GM19240 (cell line): ENCODE measurements at regions not wholly inside any gene's neighbourhood (a gene's known extent, or its start where the extent isn't known, plus 50 kb on each side); places are given as distances from the start of the nearest gene placed in this dataset.
A peak's percentile ranks its signal among the peaks of the same experiment; 100 is the strongest.

Source experiments
- DNase-seq: peaks from one replicate; pipeline ENCODE4 v3.0.0; 2011; ENCODE audit warnings: low spot score; ENCODE audit not compliant: insufficient read length

- DNase-seq: no peak
These were observed 91.0 kb downstream of the KLF12 start for GRCh38 chr13:74043237-74043636.

- no peak for DNase-seq
These were observed 94.0 kb downstream of the KLF12 start for GRCh38 chr13:74040200-74040599.

- no peak for DNase-seq
These were observed 94.5 kb downstream of the KLF12 start for GRCh38 chr13:74039667-74040066.

GRCh38 chr13:74039154-74039553, 95.0 kb downstream of the KLF12 start:
- DNase-seq: no peak

GRCh38 chr13:74037762-74038161, 96.4 kb downstream of the KLF12 start:
- DNase-seq: no peak

- DNase-seq: no peak
These were observed 97.8 kb downstream of the KLF12 start for GRCh38 chr13:74036373-74036772.

- DNase-seq: no peak
These were observed 98.3 kb downstream of the KLF12 start for GRCh38 chr13:74035896-74036295.

GRCh38 chr13:74032325-74032724, 101.9 kb downstream of the KLF12 start:
- DNase-seq: no peak

- DNase-seq: no peak
These were observed 106.9 kb downstream of the KLF12 start for GRCh38 chr13:74027161-74027779.

GRCh38 chr13:74026753-74027152, 107.5 kb downstream of the KLF12 start:
- DNase-seq: peak; percentile 23

GRCh38 chr13:74025369-74025768, 108.8 kb downstream of the KLF12 start:
- DNase-seq: no peak

GRCh38 chr13:74024856-74025255, 109.3 kb downstream of the KLF12 start:
- no peak for DNase-seq

- DNase-seq: no peak
These were observed 109.9 kb downstream of the KLF12 start for GRCh38 chr13:74024314-74024713.

- no peak for DNase-seq
These were observed 110.7 kb downstream of the KLF12 start for GRCh38 chr13:74023484-74023883.

GRCh38 chr13:74021505-74021904, 112.7 kb downstream of the KLF12 start:
- DNase-seq: no peak

- DNase-seq: no peak
These were observed 116.2 kb downstream of the KLF12 start for GRCh38 chr13:74018062-74018431.

GRCh38 chr13:74017301-74018061, 116.7 kb downstream of the KLF12 start:
- no peak for DNase-seq

GRCh38 chr13:74015137-74015536, 119.1 kb downstream of the KLF12 start:
- no peak for DNase-seq

GRCh38 chr13:74009100-74009668, 125.0 kb downstream of the KLF12 start:
- DNase-seq: no peak

- no peak for DNase-seq
These were observed 127.5 kb downstream of the KLF12 start for GRCh38 chr13:74006666-74007065.

GRCh38 chr13:74005320-74006157, 128.7 kb downstream of the KLF12 start:
- DNase-seq: no peak

- no peak for DNase-seq
These were observed 130.1 kb downstream of the KLF12 start for GRCh38 chr13:74004109-74004508.
